Liver (tissue), 8 donors: ENCODE measurements at regions not wholly inside any gene's neighbourhood (a gene's known extent, or its start where the extent isn't known, plus 50 kb on each side); places are given as distances from the start of the nearest gene placed in this dataset.

Experiments
- DNase-seq: peaks from one replicate; pipeline ENCODE4 v3.0.0-alpha.2; 2017; ENCODE audit warnings: low spot score
- H3K27ac ChIP-seq, 2 donors: one replicate each; pipeline ENCODE4 v1.7.0; 2013; ENCODE audit warnings: inconsistent platforms in 2 of 2, low read length in 2 of 2, control low read depth in 1 of 2, low read depth in 1 of 2, mild to moderate bottlenecking in 1 of 2
- H3K27me3 ChIP-seq, 4 donors: one replicate each; pipeline versions ENCODE4 v1.6.1 to v1.7.0; 2013; ENCODE audit warnings: low read length in 3 of 4, inconsistent platforms in 1 of 4, mild to moderate bottlenecking in 1 of 4, moderate library complexity in 1 of 4; ENCODE audit not compliant: control insufficient read depth in 4 of 4, insufficient read depth in 4 of 4
- H3K36me3 ChIP-seq, 4 donors: one replicate each; pipeline versions ENCODE4 v1.6.1 to v1.7.0; 2013; ENCODE audit warnings: low read length in 3 of 4, mild to moderate bottlenecking in 3 of 4, low read depth in 1 of 4, moderate library complexity in 1 of 4; ENCODE audit not compliant: control insufficient read depth in 4 of 4, insufficient read depth in 3 of 4
- H3K4me1 ChIP-seq, 4 donors: one replicate each; pipeline versions ENCODE4 v1.6.1 to v1.7.0; 2013; ENCODE audit warnings: low read length in 3 of 4, mild to moderate bottlenecking in 3 of 4, moderate library complexity in 1 of 4; ENCODE audit not compliant: control insufficient read depth in 4 of 4, insufficient read depth in 4 of 4
- H3K4me3 ChIP-seq, 3 donors: one replicate each; pipeline versions ENCODE4 v1.6.1 to v1.7.0; 2013; ENCODE audit warnings: low read length in 3 of 3, control low read depth in 1 of 3, low read depth in 1 of 3, mild to moderate bottlenecking in 1 of 3
- H3K9ac ChIP-seq, 2 donors: one replicate each; pipeline ENCODE4 v1.7.0; 2013; ENCODE audit warnings: low read length in 2 of 2, mild to moderate bottlenecking in 2 of 2, moderate library complexity in 2 of 2, control low read depth in 1 of 2, low read depth in 1 of 2
- H3K9me3 ChIP-seq, 4 donors: one replicate each; pipeline versions ENCODE4 v1.6.1 to v1.7.0; 2013; ENCODE audit warnings: low read length in 3 of 4; ENCODE audit not compliant: control insufficient read depth in 4 of 4
- EGR1 ChIP-seq, 2 donors: IDR thresholded peaks; 2 replicates each; pipeline ENCODE4 v1.6.1; 2016 to 2018; ENCODE audit warnings: antibody characterized with exemption in 2 of 2, low read depth in 2 of 2
- FOXA1 ChIP-seq: IDR thresholded peaks from 2 replicates; pipeline ENCODE4 v1.6.1; 2016; ENCODE audit warnings: antibody characterized with exemption
- FOXA2 ChIP-seq: IDR thresholded peaks from 2 replicates; pipeline ENCODE4 v1.6.1; 2016; ENCODE audit warnings: antibody characterized with exemption
- HNF4A ChIP-seq, 2 donors: conservative IDR thresholded peaks; 2 replicates each; pipeline ENCODE4 v1.6.1; 2016; ENCODE audit warnings: antibody characterized with exemption in 2 of 2, mild to moderate bottlenecking in 2 of 2
- HNF4G ChIP-seq: IDR thresholded peaks from 2 replicates; pipeline ENCODE4 v1.6.1; 2016; ENCODE audit warnings: antibody characterized with exemption
- JUND ChIP-seq, 2 donors: IDR thresholded peaks; 2 replicates each; pipeline ENCODE4 v1.6.1; 2016; ENCODE audit warnings: antibody characterized with exemption in 2 of 2
- NR2F2 ChIP-seq: IDR thresholded peaks from 2 replicates; pipeline ENCODE4 v1.6.1; 2016; ENCODE audit warnings: antibody characterized with exemption
- RAD21 ChIP-seq, 2 donors: IDR thresholded peaks; 2 replicates each; pipeline ENCODE4 v1.6.1; 2016; ENCODE audit warnings: antibody characterized with exemption in 2 of 2, mild to moderate bottlenecking in 2 of 2
- RXRA ChIP-seq, 2 donors: IDR thresholded peaks; 2 replicates each; pipeline ENCODE4 v1.6.1; 2017 to 2018; ENCODE audit warnings: antibody characterized with exemption in 2 of 2, mild to moderate bottlenecking in 1 of 2
- SP1 ChIP-seq: IDR thresholded peaks from 2 replicates; pipeline ENCODE4 v1.6.1; 2018; ENCODE audit warnings: antibody characterized with exemption, mild to moderate bottlenecking
- YY1 ChIP-seq: IDR thresholded peaks from 2 replicates; pipeline ENCODE4 v1.6.1; 2016; ENCODE audit warnings: antibody characterized with exemption, mild to moderate bottlenecking
- WGBS: extraction: QIAGEN DNeasy Blood & Tissue Kit; methylation state at CpG from one replicate; pipeline ENCODE4 v1.1.7; 2013; 5-methylcytosine and 5-hydroxymethylcytosine counted together
- TF ChIP-seq, protein P1 (sequence below): fragments of 150-350 bp; IDR thresholded peaks from 2 replicates; pipeline ENCODE4 v1.5.1; 2017; ENCODE audit warnings: improper control_type of control experiment, low read depth, low read length; ENCODE audit not compliant: missing input control
- TF ChIP-seq, protein P2 (sequence below): IDR thresholded peaks from 2 replicates; pipeline ENCODE4 v1.6.1; 2016; ENCODE audit warnings: antibody characterized with exemption
- TF ChIP-seq, protein P3 (sequence below): IDR thresholded peaks from 2 replicates; pipeline ENCODE4 v1.6.1; 2016; ENCODE audit warnings: antibody characterized with exemption
- TF ChIP-seq, protein P4 (sequence below): IDR thresholded peaks from 2 replicates; pipeline ENCODE4 v1.6.1; 2016; ENCODE audit warnings: antibody characterized with exemption
- donor health status: healthy.
- donor health status: healthy.
- donor health status: healthy.
- donor health status: healthy.
- donor health status: healthy.

DNA sequence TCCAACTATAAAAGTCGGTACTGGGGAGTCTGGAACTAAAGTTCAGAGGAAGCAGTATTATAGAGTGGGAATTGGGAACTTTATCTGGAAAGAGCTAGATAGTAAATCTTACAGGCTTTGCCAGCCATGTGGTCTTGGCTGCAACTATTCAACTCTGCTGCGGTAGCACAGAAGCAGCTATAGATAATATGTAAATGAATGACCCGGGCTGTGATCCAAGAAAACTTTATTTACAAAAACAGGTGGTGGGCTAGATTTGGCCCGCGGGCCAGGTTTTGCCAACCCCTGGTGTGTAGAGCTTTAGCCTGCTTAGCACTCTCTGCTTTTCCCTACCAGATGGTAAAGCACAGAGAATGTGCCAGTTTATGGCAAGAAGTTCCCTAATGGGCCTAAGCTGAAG lies 70.8 kb downstream of the TNP1 start:
- no peak for TF ChIP-seq FOXA1
- TF ChIP-seq HNF4G = no peak
- TF ChIP-seq, protein P1, sequence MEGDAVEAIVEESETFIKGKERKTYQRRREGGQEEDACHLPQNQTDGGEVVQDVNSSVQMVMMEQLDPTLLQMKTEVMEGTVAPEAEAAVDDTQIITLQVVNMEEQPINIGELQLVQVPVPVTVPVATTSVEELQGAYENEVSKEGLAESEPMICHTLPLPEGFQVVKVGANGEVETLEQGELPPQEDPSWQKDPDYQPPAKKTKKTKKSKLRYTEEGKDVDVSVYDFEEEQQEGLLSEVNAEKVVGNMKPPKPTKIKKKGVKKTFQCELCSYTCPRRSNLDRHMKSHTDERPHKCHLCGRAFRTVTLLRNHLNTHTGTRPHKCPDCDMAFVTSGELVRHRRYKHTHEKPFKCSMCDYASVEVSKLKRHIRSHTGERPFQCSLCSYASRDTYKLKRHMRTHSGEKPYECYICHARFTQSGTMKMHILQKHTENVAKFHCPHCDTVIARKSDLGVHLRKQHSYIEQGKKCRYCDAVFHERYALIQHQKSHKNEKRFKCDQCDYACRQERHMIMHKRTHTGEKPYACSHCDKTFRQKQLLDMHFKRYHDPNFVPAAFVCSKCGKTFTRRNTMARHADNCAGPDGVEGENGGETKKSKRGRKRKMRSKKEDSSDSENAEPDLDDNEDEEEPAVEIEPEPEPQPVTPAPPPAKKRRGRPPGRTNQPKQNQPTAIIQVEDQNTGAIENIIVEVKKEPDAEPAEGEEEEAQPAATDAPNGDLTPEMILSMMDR = no peak
- TF ChIP-seq RXRA (IDR thresholded peaks at IDR 0.05) = no peak
- no peak for TF ChIP-seq SP1
- no peak for TF ChIP-seq YY1
- TF ChIP-seq, protein P2, sequence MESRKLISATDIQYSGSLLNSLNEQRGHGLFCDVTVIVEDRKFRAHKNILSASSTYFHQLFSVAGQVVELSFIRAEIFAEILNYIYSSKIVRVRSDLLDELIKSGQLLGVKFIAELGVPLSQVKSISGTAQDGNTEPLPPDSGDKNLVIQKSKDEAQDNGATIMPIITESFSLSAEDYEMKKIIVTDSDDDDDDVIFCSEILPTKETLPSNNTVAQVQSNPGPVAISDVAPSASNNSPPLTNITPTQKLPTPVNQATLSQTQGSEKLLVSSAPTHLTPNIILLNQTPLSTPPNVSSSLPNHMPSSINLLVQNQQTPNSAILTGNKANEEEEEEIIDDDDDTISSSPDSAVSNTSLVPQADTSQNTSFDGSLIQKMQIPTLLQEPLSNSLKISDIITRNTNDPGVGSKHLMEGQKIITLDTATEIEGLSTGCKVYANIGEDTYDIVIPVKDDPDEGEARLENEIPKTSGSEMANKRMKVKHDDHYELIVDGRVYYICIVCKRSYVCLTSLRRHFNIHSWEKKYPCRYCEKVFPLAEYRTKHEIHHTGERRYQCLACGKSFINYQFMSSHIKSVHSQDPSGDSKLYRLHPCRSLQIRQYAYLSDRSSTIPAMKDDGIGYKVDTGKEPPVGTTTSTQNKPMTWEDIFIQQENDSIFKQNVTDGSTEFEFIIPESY = no peak
- TF ChIP-seq, protein P3, sequence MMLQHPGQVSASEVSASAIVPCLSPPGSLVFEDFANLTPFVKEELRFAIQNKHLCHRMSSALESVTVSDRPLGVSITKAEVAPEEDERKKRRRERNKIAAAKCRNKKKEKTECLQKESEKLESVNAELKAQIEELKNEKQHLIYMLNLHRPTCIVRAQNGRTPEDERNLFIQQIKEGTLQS = no peak
- Histone ChIP-seq H3K9me3 (no peaks in the 10 kb centered on the region), H3K27me3 (no peaks in the 10 kb centered on the region), H3K27ac (no peak overlapping the region), H3K9ac (no peak overlapping the region), H3K4me3 (no peak overlapping the region), H3K4me1 (no peaks in the 10 kb centered on the region), H3K36me3 (no peaks in the 10 kb centered on the region)
- no peak for DNase-seq
- WGBS = 79% methylated on average over 5 of the region's 5 CpGs

DNA sequence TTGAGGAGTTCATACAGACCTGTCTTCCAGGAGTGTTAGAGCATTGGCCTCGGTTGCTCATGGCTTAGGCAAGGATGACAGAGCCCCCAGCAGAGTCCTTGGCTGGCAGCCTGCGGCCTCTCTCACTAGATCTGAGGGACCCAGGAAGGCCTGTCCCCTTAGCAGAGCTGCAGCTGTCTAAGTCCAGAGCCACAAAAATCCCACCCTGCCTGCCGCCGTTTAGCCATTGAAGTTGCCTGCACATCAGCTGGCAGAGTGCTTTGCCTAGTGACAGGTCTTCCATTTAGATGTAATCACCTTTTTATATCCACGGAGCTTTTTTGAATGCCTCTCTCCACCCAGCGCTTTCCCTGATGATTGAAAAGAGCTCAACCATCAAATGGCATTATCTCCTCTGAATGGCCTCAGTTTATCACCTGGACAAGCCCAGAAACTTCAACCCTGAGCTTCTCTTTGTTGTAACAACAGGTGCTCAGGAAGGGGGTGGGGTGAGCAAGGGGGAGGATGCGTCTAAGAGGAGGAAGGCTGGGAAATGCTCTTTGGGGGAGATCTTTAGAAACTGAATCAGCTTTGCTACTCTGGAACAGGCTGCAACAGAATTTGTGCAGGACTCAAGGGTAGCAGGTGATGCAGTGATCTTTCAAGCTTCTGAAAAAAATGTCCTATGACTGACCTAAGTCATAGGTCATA lies 71.9 kb downstream of the TNP1 start:
- no peak for TF ChIP-seq FOXA1
- no peak for TF ChIP-seq EGR1 (IDR thresholded peaks at IDR 0.05; ENCODE audit: low read depth in 2 of 2)
- TF ChIP-seq, protein P3 = no peak
- no peak for TF ChIP-seq FOXA2
- TF ChIP-seq JUND (IDR thresholded peaks at IDR 0.05) = no peak
- TF ChIP-seq, protein P4, sequence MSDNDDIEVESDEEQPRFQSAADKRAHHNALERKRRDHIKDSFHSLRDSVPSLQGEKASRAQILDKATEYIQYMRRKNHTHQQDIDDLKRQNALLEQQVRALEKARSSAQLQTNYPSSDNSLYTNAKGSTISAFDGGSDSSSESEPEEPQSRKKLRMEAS = no peak
- Histone ChIP-seq H3K9me3 (no peaks in the 10 kb centered on the region), H3K4me1 (no peaks in the 10 kb centered on the region), H3K9ac (no peak overlapping the region), H3K4me3 (no peak overlapping the region), H3K27me3 (no peaks in the 10 kb centered on the region), H3K36me3 (no peaks in the 10 kb centered on the region), H3K27ac (no peak overlapping the region)
- DNase-seq = no peak
- 85% methylated on average over 7 of the region's 7 CpGs for WGBS

DNA sequence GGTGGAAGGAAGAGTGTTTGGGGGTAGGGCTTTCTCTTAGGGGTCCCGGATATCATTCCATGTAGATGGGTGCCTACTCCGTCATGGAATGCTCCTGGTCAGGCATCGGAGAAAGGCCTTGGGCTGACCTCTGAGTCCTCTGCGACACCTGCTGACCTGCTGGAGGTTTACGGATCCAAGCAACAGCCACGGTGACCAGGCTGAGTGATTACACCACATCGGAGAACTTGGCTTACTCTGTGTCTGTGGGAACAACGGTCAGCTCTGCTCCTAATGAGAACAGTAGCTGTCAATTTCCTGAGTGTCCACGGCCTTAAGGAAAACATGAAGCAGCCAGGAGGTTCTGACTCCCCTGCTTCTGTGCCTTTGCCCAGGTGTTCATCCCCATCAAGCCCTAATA lies 73.2 kb downstream of the TNP1 start:
- Histone ChIP-seq H3K4me1 (no peaks in the 10 kb centered on the region), H3K9me3 (no peaks in the 10 kb centered on the region), H3K4me3 (no peak overlapping the region), H3K27me3 (no peaks in the 10 kb centered on the region), H3K36me3 (no peaks in the 10 kb centered on the region), H3K9ac (no peak overlapping the region), H3K27ac (no peak overlapping the region)
- no peak for TF ChIP-seq FOXA2
- TF ChIP-seq, protein P4 = no peak
- TF ChIP-seq NR2F2 = no peak
- TF ChIP-seq JUND (IDR thresholded peaks at IDR 0.05) = no peak
- no peak for TF ChIP-seq EGR1 (IDR thresholded peaks at IDR 0.05; ENCODE audit: low read depth in 2 of 2)
- TF ChIP-seq RXRA (IDR thresholded peaks at IDR 0.05) = no peak
- no peak for TF ChIP-seq HNF4G
- no peak for TF ChIP-seq RAD21 (IDR thresholded peaks at IDR 0.05)
- TF ChIP-seq, protein P3 = no peak
- TF ChIP-seq YY1 = no peak
- TF ChIP-seq, protein P2 = no peak
- TF ChIP-seq HNF4A (conservative IDR thresholded peaks at IDR 0.05) = no peak
- TF ChIP-seq, protein P1 = no peak
- WGBS = 62% methylated on average over 9 of the region's 9 CpGs
- DNase-seq = no peak
